ENCODE measurements at regions not wholly inside any gene's neighbourhood (a gene's known extent, or its start where the extent isn't known, plus 50 kb on each side); places are given as distances from the start of the nearest gene placed in this dataset.

- H3K27ac ChIP-seq (ENCODE audit: insufficient read depth, low read length): no peak overlapping the region
- H2AFZ ChIP-seq (ENCODE audit: low read length): no peak overlapping the region
- no peak for DNase-seq (ENCODE audit: low read depth in 2 of 2)
- H3K36me3 ChIP-seq (ENCODE audit: control insufficient read depth, insufficient read depth, low read length): no peaks in the 10 kb centered on the region
- H3K4me2 ChIP-seq (ENCODE audit: extremely low read depth, insufficient read depth, low read length): no peak overlapping the region
- H3K4me3 ChIP-seq (replicated peaks in 1 of 4; ENCODE audit: control extremely low read depth in 1 of 4, insufficient read depth in 1 of 4, low read depth in 3 of 4, low read length in 4 of 4): no peak overlapping the region
- no peak overlapping the region for H3K9ac ChIP-seq (ENCODE audit: insufficient read depth, low read length)
- H3K27me3 ChIP-seq (ENCODE audit: control insufficient read depth, insufficient read depth, low read length): no peaks in the 10 kb centered on the region
- no peaks in the 10 kb centered on the region for H3K79me2 ChIP-seq (ENCODE audit: control insufficient read depth, insufficient read depth, low read length)
- H3K9me3 ChIP-seq (ENCODE audit: control insufficient read depth, insufficient read depth, low read depth, low read length): no peaks in the 10 kb centered on the region
- TF ChIP-seq EZH2 (IDR thresholded peaks at IDR 0.05; ENCODE audit: low read length, missing control alignments): no peak
- TF ChIP-seq CTCF (conservative IDR thresholded peaks at IDR 0.05 in 1 of 2, IDR thresholded peaks at IDR 0.05 in 1 of 2; ENCODE audit: low read depth in 1 of 2, low read length in 2 of 2): no peak
- no peaks in the 10 kb centered on the region for H3K4me1 ChIP-seq (ENCODE audit: control insufficient read depth, extremely low read depth, insufficient read depth, low read length)
- H4K20me1 ChIP-seq (ENCODE audit: control insufficient read depth, extremely low read depth, insufficient read depth, low read length): no peaks in the 10 kb centered on the region
Observed at GRCh38 chr4:148674876-148675275, 232.7 kb upstream of the NR3C2 start.

GRCh38 chr4:148664636-148665035 is 222.4 kb upstream of the NR3C2 start:
- H2AFZ ChIP-seq (ENCODE audit: low read length): no peak overlapping the region
- no peaks in the 10 kb centered on the region for H3K4me1 ChIP-seq (ENCODE audit: control insufficient read depth, extremely low read depth, insufficient read depth, low read length)
- H3K27ac ChIP-seq (ENCODE audit: insufficient read depth, low read length): no peak overlapping the region
- H3K36me3 ChIP-seq (ENCODE audit: control insufficient read depth, insufficient read depth, low read length): no peaks in the 10 kb centered on the region
- no peaks in the 10 kb centered on the region for H3K79me2 ChIP-seq (ENCODE audit: control insufficient read depth, insufficient read depth, low read length)
- H3K4me3 ChIP-seq (replicated peaks in 1 of 4; ENCODE audit: control extremely low read depth in 1 of 4, insufficient read depth in 1 of 4, low read depth in 3 of 4, low read length in 4 of 4): no peak overlapping the region
- H3K9me3 ChIP-seq (ENCODE audit: control insufficient read depth, insufficient read depth, low read depth, low read length): no peaks in the 10 kb centered on the region
- no peak overlapping the region for H3K9ac ChIP-seq (ENCODE audit: insufficient read depth, low read length)
- H3K4me2 ChIP-seq (ENCODE audit: extremely low read depth, insufficient read depth, low read length): no peak overlapping the region
- H4K20me1 ChIP-seq (ENCODE audit: control insufficient read depth, extremely low read depth, insufficient read depth, low read length): no peaks in the 10 kb centered on the region
- H3K27me3 ChIP-seq (ENCODE audit: control insufficient read depth, insufficient read depth, low read length): no peaks in the 10 kb centered on the region
- TF ChIP-seq CTCF (conservative IDR thresholded peaks at IDR 0.05 in 1 of 2, IDR thresholded peaks at IDR 0.05 in 1 of 2; ENCODE audit: low read depth in 1 of 2, low read length in 2 of 2) (no peak), EZH2 (IDR thresholded peaks at IDR 0.05; ENCODE audit: low read length, missing control alignments) (no peak)
- DNase-seq (ENCODE audit: low read depth in 2 of 2): no peak

GRCh38 chr4:148654131-148654530 is 211.9 kb upstream of the NR3C2 start:
- no peak overlapping the region for H3K4me2 ChIP-seq (ENCODE audit: extremely low read depth, insufficient read depth, low read length)
- H2AFZ ChIP-seq (ENCODE audit: low read length): no peak overlapping the region
- TF ChIP-seq CTCF (conservative IDR thresholded peaks at IDR 0.05 in 1 of 2, IDR thresholded peaks at IDR 0.05 in 1 of 2; ENCODE audit: low read depth in 1 of 2, low read length in 2 of 2) (no peak), EZH2 (IDR thresholded peaks at IDR 0.05; ENCODE audit: low read length, missing control alignments) (no peak)

More at GRCh38 chr4:148654131-148654530, 211.9 kb upstream of the NR3C2 start:
- H3K27ac ChIP-seq (ENCODE audit: insufficient read depth, low read length): no peak overlapping the region
- H3K79me2 ChIP-seq (ENCODE audit: control insufficient read depth, insufficient read depth, low read length): no peaks in the 10 kb centered on the region
- H3K4me3 ChIP-seq (replicated peaks in 1 of 4; ENCODE audit: control extremely low read depth in 1 of 4, insufficient read depth in 1 of 4, low read depth in 3 of 4, low read length in 4 of 4): no peak overlapping the region
- H3K36me3 ChIP-seq (ENCODE audit: control insufficient read depth, insufficient read depth, low read length): no peaks in the 10 kb centered on the region
- no peaks in the 10 kb centered on the region for H4K20me1 ChIP-seq (ENCODE audit: control insufficient read depth, extremely low read depth, insufficient read depth, low read length)
- no peak overlapping the region for H3K9ac ChIP-seq (ENCODE audit: insufficient read depth, low read length)
- H3K4me1 ChIP-seq (ENCODE audit: control insufficient read depth, extremely low read depth, insufficient read depth, low read length): no peaks in the 10 kb centered on the region
- H3K9me3 ChIP-seq (ENCODE audit: control insufficient read depth, insufficient read depth, low read depth, low read length): no peaks in the 10 kb centered on the region
- no peaks in the 10 kb centered on the region for H3K27me3 ChIP-seq (ENCODE audit: control insufficient read depth, insufficient read depth, low read length)
- no peak for DNase-seq (ENCODE audit: low read depth in 2 of 2)
